H1 (cell line): ENCODE measurements at regions not wholly inside any gene's neighbourhood (a gene's known extent, or its start where the extent isn't known, plus 50 kb on each side); places are given as distances from the start of the nearest gene placed in this dataset.

ENCODE experiments used
- CTCF ChIA-PET: fragments of 300-600 bp; sonication (Branson Sonifier 250); formaldehyde crosslinking; loops from one replicate; lab custom pipeline; 2021; ENCODE audit not compliant: partially characterized antibody; lab: Charles Lee
- POLR2A ChIA-PET: fragments of 300-600 bp; sonication (Branson Sonifier 250); formaldehyde crosslinking; loops from one replicate; lab custom pipeline; 2021; ENCODE audit warnings: inconsistent platforms; ENCODE audit not compliant: partially characterized antibody; lab: Charles Lee
- DNase-seq, 2 experiments: peaks; one replicate each; pipeline versions ENCODE4 v3.0.0 to v3.0.0-alpha.2; 2010 to 2022; ENCODE audit warnings: low spot score in 2 of 2, low read depth in 1 of 2, mixed read lengths in 1 of 2
- FAIRE-seq: peaks from 2 replicates; lab custom pipeline; 2011; peaks lifted over from hg19 to GRCh38; lab: Jason Lieb, UNC
- H2AFZ ChIP-seq: 2 replicates; pipeline ENCODE4 v1.8.1; 2012; ENCODE audit warnings: low read length, inconsistent platforms
- H2AK5ac ChIP-seq: 2 replicates; pipeline ENCODE4 v1.6.1; 2013; ENCODE audit warnings: low read depth, low read length
- H2BK120ac ChIP-seq: replicated peaks from 2 replicates; pipeline ENCODE3; 2013; ENCODE audit warnings: low read depth, low read length, inconsistent platforms
- H2BK12ac ChIP-seq: 2 replicates; pipeline ENCODE4 v1.6.1; 2013; ENCODE audit warnings: low read depth, low read length
- H2BK15ac ChIP-seq: 2 replicates; pipeline ENCODE4 v1.6.1; 2013; ENCODE audit warnings: low read length
- H2BK20ac ChIP-seq: 2 replicates; pipeline ENCODE4 v1.6.1; 2013; ENCODE audit warnings: low read length
- H2BK5ac ChIP-seq: 2 replicates; pipeline ENCODE4 v1.6.1; 2013; ENCODE audit warnings: low read depth, low read length
- H3K14ac ChIP-seq: 2 replicates; pipeline ENCODE4 v1.6.1; 2013; ENCODE audit warnings: inconsistent platforms; ENCODE audit not compliant: insufficient read length
- H3K18ac ChIP-seq: 2 replicates; pipeline ENCODE4 v1.6.1; 2013; ENCODE audit warnings: low read length; ENCODE audit errors: extremely low read depth
- H3K23ac ChIP-seq: 2 replicates; pipeline ENCODE4 v1.6.1; 2013; ENCODE audit warnings: inconsistent platforms; ENCODE audit not compliant: insufficient read length
- H3K23me2 ChIP-seq: 2 replicates; pipeline ENCODE4 v1.6.1; 2013; ENCODE audit warnings: low read depth, low read length
- H3K27ac ChIP-seq: 2 replicates; pipeline ENCODE4 v1.6.1; 2011; ENCODE audit warnings: low read depth, low read length, inconsistent platforms
- H3K27me3 ChIP-seq, 4 experiments: replicated peaks in 1 of 4; 1 replicate in 1 of 4; 2 replicates in 3 of 4; pipeline versions ENCODE4 v1.6.1 to v1.8.1; 2011 to 2013; ENCODE audit warnings: low read length in 3 of 4, mild to moderate bottlenecking in 3 of 4, inconsistent platforms in 2 of 4, mixed read lengths in 2 of 4, moderate library complexity in 1 of 4; ENCODE audit not compliant: control insufficient read depth in 3 of 4, insufficient read depth in 3 of 4; ENCODE audit errors: extremely low read depth in 1 of 4
- H3K36me3 ChIP-seq, 4 experiments: 2 replicates each; pipeline versions ENCODE4 v1.6.1 to v1.8.1; 2011 to 2013; ENCODE audit warnings: mild to moderate bottlenecking in 4 of 4, low read length in 3 of 4, moderate library complexity in 2 of 4, control low read depth in 1 of 4, inconsistent platforms in 1 of 4; ENCODE audit not compliant: insufficient read depth in 4 of 4, control insufficient read depth in 2 of 4
- H3K4ac ChIP-seq: replicated peaks from 2 replicates; pipeline ENCODE3; 2013; ENCODE audit warnings: low read length, low read depth, mixed read lengths, inconsistent platforms; ENCODE audit not compliant: insufficient read length
- H3K4me1 ChIP-seq, 4 experiments: replicated peaks in 1 of 4; 1 replicate in 1 of 4; 2 replicates in 3 of 4; pipeline versions ENCODE4 v1.6.1 to v1.8.1; 2011 to 2013; ENCODE audit warnings: low read length in 3 of 4, inconsistent platforms in 2 of 4, mixed read lengths in 1 of 4; ENCODE audit not compliant: insufficient read depth in 4 of 4, control insufficient read depth in 3 of 4
- H3K4me2 ChIP-seq, 2 experiments: 2 replicates each; pipeline versions ENCODE4 v1.6.1 to v1.8.1; 2011 to 2013; ENCODE audit warnings: low read depth in 2 of 2, low read length in 2 of 2, control low read depth in 1 of 2, inconsistent platforms in 1 of 2, mild to moderate bottlenecking in 1 of 2; ENCODE audit not compliant: insufficient read depth in 1 of 2
- H3K4me3 ChIP-seq, 4 experiments: fragments of 200-600, 300-600 bp in 1 of 4; sonication (generic), shearing (Covaris generic), sonication (Bioruptor Twin) in 1 of 4; 2 replicates each; pipeline versions ENCODE4 v1.5.1 to v1.8.1; 2011 to 2016; ENCODE audit warnings: low read length in 4 of 4, low read depth in 3 of 4, control low read depth in 2 of 4, inconsistent platforms in 2 of 4, mild to moderate bottlenecking in 2 of 4, mixed read lengths in 1 of 4, moderate library complexity in 1 of 4; ENCODE audit not compliant: insufficient read depth in 2 of 4; ENCODE audit errors: extremely low read depth in 1 of 4
- H3K56ac ChIP-seq: replicated peaks from 2 replicates; pipeline ENCODE3; 2013; ENCODE audit warnings: low read depth, mild to moderate bottlenecking, mixed read lengths, low read length, inconsistent platforms; ENCODE audit not compliant: insufficient read length
- H3K79me1 ChIP-seq: 2 replicates; pipeline ENCODE4 v1.6.1; 2013; ENCODE audit warnings: low read depth, low read length, control low read depth
- H3K79me2 ChIP-seq, 2 experiments: 2 replicates each; pipeline versions ENCODE4 v1.6.1 to v1.8.1; 2012 to 2013; ENCODE audit warnings: low read length in 2 of 2, mild to moderate bottlenecking in 2 of 2, inconsistent platforms in 1 of 2; ENCODE audit not compliant: insufficient read depth in 2 of 2, control insufficient read depth in 1 of 2
- H3K9ac ChIP-seq, 4 experiments: replicated peaks in 1 of 4; 1 replicate in 1 of 4; 2 replicates in 3 of 4; pipeline versions ENCODE4 v1.6.1 to v1.8.1; 2011 to 2013; ENCODE audit warnings: low read depth in 3 of 4, low read length in 3 of 4, control low read depth in 2 of 4, mild to moderate bottlenecking in 2 of 4, moderate library complexity in 2 of 4, inconsistent platforms in 1 of 4; ENCODE audit errors: extremely low read depth in 1 of 4
- H3K9me3 ChIP-seq, 2 experiments: 2 replicates each; pipeline versions ENCODE4 v1.6.1 to v1.8.1; 2012 to 2013; ENCODE audit warnings: mild to moderate bottlenecking in 2 of 2, moderate library complexity in 2 of 2, control low read depth in 1 of 2, inconsistent platforms in 1 of 2, low read depth in 1 of 2, low read length in 1 of 2, mixed read lengths in 1 of 2; ENCODE audit not compliant: insufficient read depth in 2 of 2
- H4K20me1 ChIP-seq, 2 experiments: replicated peaks in 1 of 2; 2 replicates each; pipeline versions ENCODE3 to v1.8.1; 2011 to 2013; ENCODE audit warnings: inconsistent platforms in 2 of 2, low read length in 2 of 2, mild to moderate bottlenecking in 1 of 2; ENCODE audit not compliant: insufficient read depth in 2 of 2, control insufficient read depth in 1 of 2
- H4K5ac ChIP-seq: 2 replicates; pipeline ENCODE4 v1.6.1; 2013; ENCODE audit warnings: low read length, low read depth, mixed read lengths, inconsistent platforms; ENCODE audit not compliant: insufficient read length
- H4K8ac ChIP-seq: 2 replicates; pipeline ENCODE4 v1.8.0; 2013; ENCODE audit warnings: mild to moderate bottlenecking, moderate library complexity, low read length, inconsistent platforms; ENCODE audit not compliant: insufficient read depth; ENCODE audit errors: extremely low read depth
- H4K91ac ChIP-seq: replicated peaks from 2 replicates; pipeline ENCODE3; 2013; ENCODE audit warnings: low read length, mixed read lengths, inconsistent platforms; ENCODE audit not compliant: insufficient read length
- EGR1 ChIP-seq: IDR thresholded peaks from 2 replicates; pipeline ENCODE4 v1.6.1; 2011; ENCODE audit warnings: low read depth, low read length, borderline replicate concordance
- JUND ChIP-seq: IDR thresholded peaks from 2 replicates; pipeline ENCODE4 v1.6.1; 2011; ENCODE audit warnings: mild to moderate bottlenecking, improper control_type of control experiment, low read length
- POLR2AphosphoS5 ChIP-seq: IDR thresholded peaks from 2 replicates; pipeline ENCODE4 v1.6.1; 2011; ENCODE audit warnings: low read depth, low read length
- RNF2 ChIP-seq: fragments of 200-900, 300-1000 bp; sonication (generic); IDR thresholded peaks from 2 replicates; pipeline ENCODE4 v1.7.1; 2016; ENCODE audit warnings: borderline replicate concordance, low read depth, mild to moderate bottlenecking, antibody characterized with exemption, low read length; ENCODE audit not compliant: poor library complexity, severe bottlenecking; ENCODE audit errors: missing control alignments
- SP2 ChIP-seq: IDR thresholded peaks from 2 replicates; pipeline ENCODE4 v1.6.1; 2012; ENCODE audit warnings: mild to moderate bottlenecking, low read length, inconsistent platforms
- WGBS, 2 experiments: shearing (Covaris generic) in 1 of 2; methylation state at CpG; one replicate each; pipeline versions ENCODE4 v1.1.6 to v1.1.7; 2013 to 2015; ENCODE audit warnings: low lambda C conversion rate in 2 of 2, mixed read lengths in 2 of 2, inconsistent platforms in 1 of 2, low coverage in 1 of 2, missing lambda C conversion rate in 1 of 2; ENCODE audit not compliant: insufficient replicate concordance in 2 of 2, insufficient coverage in 1 of 2, insufficient read length in 1 of 2; ENCODE audit errors: extremely low coverage in 1 of 2, missing lambda C conversion rate in 1 of 2; 5-methylcytosine and 5-hydroxymethylcytosine counted together
- TF ChIP-seq, protein P1 (sequence below), 3 experiments: IDR thresholded peaks; 1 replicate in 2 of 3; 2 replicates in 1 of 3; pipeline versions ENCODE4 v1.5.1 to v1.6.1; 2011; ENCODE audit warnings: low read length in 3 of 3, mild to moderate bottlenecking in 3 of 3, inconsistent platforms in 2 of 3, low read depth in 1 of 3, moderate library complexity in 1 of 3; ENCODE audit not compliant: insufficient read depth in 1 of 3; ENCODE audit errors: control extremely low read depth in 1 of 3

- Histone ChIP-seq H3K9ac (no peak overlapping the region), H2BK5ac (no peak overlapping the region), H3K23ac (no peak overlapping the region), H3K18ac (no peak overlapping the region), H3K27ac (no peak overlapping the region), H2AFZ (no peak overlapping the region), H3K23me2 (no peaks in the 10 kb centered on the region), H3K36me3 (no peaks in the 10 kb centered on the region), H2BK15ac (no peak overlapping the region), H2BK12ac (no peak overlapping the region), H4K20me1 (no peaks in the 10 kb centered on the region), H3K4me2 (no peak overlapping the region), H4K91ac (no peak overlapping the region), H3K27me3 (no peaks in the 10 kb centered on the region), H3K4me1 (no peaks in the 10 kb centered on the region), H3K14ac (no peak overlapping the region), H3K9me3 (no peaks in the 10 kb centered on the region), H4K5ac (no peak overlapping the region), H3K4ac (no peak overlapping the region), H2BK20ac (no peak overlapping the region), H3K56ac (no peak overlapping the region), H3K4me3 (no peak overlapping the region), H3K79me2 (no peaks in the 10 kb centered on the region), H2BK120ac (no peak overlapping the region), H2AK5ac (no peak overlapping the region)
- no peak for DNase-seq
- WGBS, 2 experiments = 92% methylated on average over 1 of the region's 1 CpG; no CpG with 5 or more reads in 1 of the 2 experiments
- POLR2A ChIA-PET = no interaction called here
- CTCF ChIA-PET = no interaction called here
- TF ChIP-seq POLR2AphosphoS5 (no peak), SP2 (no peak), EGR1 (no peak), JUND (no peak), RNF2 (no peak)
- TF ChIP-seq, protein P1, sequence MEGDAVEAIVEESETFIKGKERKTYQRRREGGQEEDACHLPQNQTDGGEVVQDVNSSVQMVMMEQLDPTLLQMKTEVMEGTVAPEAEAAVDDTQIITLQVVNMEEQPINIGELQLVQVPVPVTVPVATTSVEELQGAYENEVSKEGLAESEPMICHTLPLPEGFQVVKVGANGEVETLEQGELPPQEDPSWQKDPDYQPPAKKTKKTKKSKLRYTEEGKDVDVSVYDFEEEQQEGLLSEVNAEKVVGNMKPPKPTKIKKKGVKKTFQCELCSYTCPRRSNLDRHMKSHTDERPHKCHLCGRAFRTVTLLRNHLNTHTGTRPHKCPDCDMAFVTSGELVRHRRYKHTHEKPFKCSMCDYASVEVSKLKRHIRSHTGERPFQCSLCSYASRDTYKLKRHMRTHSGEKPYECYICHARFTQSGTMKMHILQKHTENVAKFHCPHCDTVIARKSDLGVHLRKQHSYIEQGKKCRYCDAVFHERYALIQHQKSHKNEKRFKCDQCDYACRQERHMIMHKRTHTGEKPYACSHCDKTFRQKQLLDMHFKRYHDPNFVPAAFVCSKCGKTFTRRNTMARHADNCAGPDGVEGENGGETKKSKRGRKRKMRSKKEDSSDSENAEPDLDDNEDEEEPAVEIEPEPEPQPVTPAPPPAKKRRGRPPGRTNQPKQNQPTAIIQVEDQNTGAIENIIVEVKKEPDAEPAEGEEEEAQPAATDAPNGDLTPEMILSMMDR (IDR thresholded peaks at IDR 0.05; ENCODE audit: control extremely low read depth in 1 of 3, insufficient read depth in 1 of 3, low read depth in 1 of 3, low read length in 3 of 3) = no peak
- TF ChIP-seq, all 59 proteins: peak for 0
- no peak overlapping the region for H4K8ac ChIP-seq
- no peaks in the 10 kb centered on the region for H3K79me1 ChIP-seq
- FAIRE-seq = no peak
These were observed 970.2 kb downstream of the PLOD2 start for GRCh38 chr3:145190761-145191160.
